Nephron (organoid): ENCODE measurements at regions not wholly inside any gene's neighbourhood (a gene's known extent, or its start where the extent isn't known, plus 50 kb on each side); places are given as distances from the start of the nearest gene placed in this dataset.

Experiments used
- H3K27ac Mint-ChIP-seq, 3 experiments: 2 replicates each; pipeline ENCODE4 v1.8.0; 2020; ENCODE audit warnings: mixed read lengths in 3 of 3, mild to moderate bottlenecking in 2 of 3, moderate library complexity in 1 of 3
- H3K27me3 Mint-ChIP-seq: 2 replicates; pipeline ENCODE4 v1.8.0; 2021; ENCODE audit warnings: low read depth, mild to moderate bottlenecking, moderate library complexity, mixed read lengths
- H3K36me3 Mint-ChIP-seq: 2 replicates; pipeline ENCODE4 v1.8.0; 2020; ENCODE audit warnings: low read depth, mixed read lengths
- H3K4me1 Mint-ChIP-seq: 2 replicates; pipeline ENCODE4 v1.8.0; 2020; ENCODE audit warnings: mixed read lengths
- H3K4me3 Mint-ChIP-seq, 3 experiments: 2 replicates each; pipeline ENCODE4 v1.8.0; 2020; ENCODE audit warnings: mild to moderate bottlenecking in 3 of 3, mixed read lengths in 3 of 3, moderate library complexity in 2 of 3
- H3K9me3 Mint-ChIP-seq: 2 replicates; pipeline ENCODE4 v1.8.0; 2020; ENCODE audit warnings: mixed read lengths
- CTCF ChIP-seq, 3 experiments: fragments of 200-600 bp; sonication (generic); IDR thresholded peaks; one replicate each; pipeline ENCODE4 v1.5.0; 2021; ENCODE audit warnings: antibody characterized with exemption in 3 of 3; ENCODE audit not compliant: unreplicated experiment in 3 of 3

- Mint-ChIP-seq H3K4me1 (no peaks in the 10 kb centered on the region), H3K27ac (no peak overlapping the region), H3K27me3 (no peaks in the 10 kb centered on the region), H3K36me3 (no peaks in the 10 kb centered on the region), H3K9me3 (no peaks in the 10 kb centered on the region), H3K4me3 (no peak overlapping the region)
- no peak for TF ChIP-seq CTCF (IDR thresholded peaks at IDR 0.05; ENCODE audit: unreplicated experiment in 3 of 3)
These were observed 57.5 kb upstream of the GC start for GRCh38 chr4:71841336-71841735.

GRCh38 chr4:71847300-71847699 lies 63.4 kb upstream of the GC start:
- Mint-ChIP-seq H3K4me3 (no peak overlapping the region), H3K27ac (no peak overlapping the region), H3K9me3 (no peaks in the 10 kb centered on the region), H3K27me3 (no peaks in the 10 kb centered on the region), H3K4me1 (no peaks in the 10 kb centered on the region), H3K36me3 (no peaks in the 10 kb centered on the region)
- no peak for TF ChIP-seq CTCF (IDR thresholded peaks at IDR 0.05; ENCODE audit: unreplicated experiment in 3 of 3)

- no peak for TF ChIP-seq CTCF (IDR thresholded peaks at IDR 0.05; ENCODE audit: unreplicated experiment in 3 of 3)
- H3K27me3 Mint-ChIP-seq: no peaks in the 10 kb centered on the region
- H3K36me3 Mint-ChIP-seq: no peaks in the 10 kb centered on the region
- no peak overlapping the region for H3K27ac Mint-ChIP-seq
- H3K9me3 Mint-ChIP-seq: peaks cover 11% of the 10 kb centered on the region
- H3K4me3 Mint-ChIP-seq: no peak overlapping the region
- H3K4me1 Mint-ChIP-seq: no peaks in the 10 kb centered on the region
These were observed 72.1 kb upstream of the GC start for GRCh38 chr4:71855944-71856343.

- H3K4me1 Mint-ChIP-seq: no peaks in the 10 kb centered on the region
These were observed 74.0 kb upstream of the GC start for GRCh38 chr4:71857713-71858451.

GRCh38 chr4:71860643-71861042 lies 76.8 kb upstream of the GC start:
- H3K4me1 Mint-ChIP-seq: no peaks in the 10 kb centered on the region
- H3K27me3 Mint-ChIP-seq: no peaks in the 10 kb centered on the region
- no peaks in the 10 kb centered on the region for H3K36me3 Mint-ChIP-seq
- no peak for TF ChIP-seq CTCF (IDR thresholded peaks at IDR 0.05; ENCODE audit: unreplicated experiment in 3 of 3)
- no peak overlapping the region for H3K4me3 Mint-ChIP-seq
- H3K27ac Mint-ChIP-seq: no peak overlapping the region
- H3K9me3 Mint-ChIP-seq: peaks cover 23% of the 10 kb centered on the region

More at GRCh38 chr4:71857713-71858451, 74.0 kb upstream of the GC start:
- no peak overlapping the region for H3K27ac Mint-ChIP-seq
- no peaks in the 10 kb centered on the region for H3K27me3 Mint-ChIP-seq
- no peak overlapping the region for H3K4me3 Mint-ChIP-seq
- peaks cover 15% of the 10 kb centered on the region for H3K9me3 Mint-ChIP-seq
- TF ChIP-seq CTCF (IDR thresholded peaks at IDR 0.05; ENCODE audit: unreplicated experiment in 3 of 3): no peak
- no peaks in the 10 kb centered on the region for H3K36me3 Mint-ChIP-seq

GRCh38 chr4:71862315-71862714 lies 78.4 kb upstream of the GC start:
- Mint-ChIP-seq H3K9me3 (peaks cover 23% of the 10 kb centered on the region), H3K27me3 (no peaks in the 10 kb centered on the region), H3K27ac (no peak overlapping the region), H3K4me3 (no peak overlapping the region), H3K36me3 (no peaks in the 10 kb centered on the region), H3K4me1 (no peaks in the 10 kb centered on the region)
- no peak for TF ChIP-seq CTCF (IDR thresholded peaks at IDR 0.05; ENCODE audit: unreplicated experiment in 3 of 3)
